PFSK-1 (cell line): ENCODE measurements at regions not wholly inside any gene's neighbourhood (a gene's known extent, or its start where the extent isn't known, plus 50 kb on each side); places are given as distances from the start of the nearest gene placed in this dataset.
A peak's percentile ranks its signal among the peaks of the same experiment; 100 is the strongest.

Experiments
- POLR2AphosphoS5 ChIP-seq: IDR thresholded peaks from 2 replicates; pipeline ENCODE4 v1.6.1; 2012; ENCODE audit warnings: low read depth, mild to moderate bottlenecking, control low read depth, low read length, moderate library complexity
- REST ChIP-seq, 2 experiments: IDR thresholded peaks; 2 replicates each; pipeline versions ENCODE4 v1.6.1 to v1.8.0; 2011 to 2012; ENCODE audit warnings: low read depth in 2 of 2, low read length in 2 of 2, control low read depth in 1 of 2, inconsistent platforms in 1 of 2, mild to moderate bottlenecking in 1 of 2, moderate library complexity in 1 of 2; ENCODE audit not compliant: insufficient read depth in 1 of 2
- SIN3A ChIP-seq: IDR thresholded peaks from 2 replicates; pipeline ENCODE4 v1.6.1; 2012; ENCODE audit warnings: mild to moderate bottlenecking, low read length, moderate library complexity, borderline replicate concordance; ENCODE audit not compliant: insufficient read depth

GRCh38 chr9:129497005-129497812, 123.7 kb downstream of the C9orf50 start:
- TF ChIP-seq POLR2AphosphoS5, result peak; percentile 21; the same call in 1 of the 2 replicates
- no peak for TF ChIP-seq SIN3A
- no peak for TF ChIP-seq REST (IDR thresholded peaks at IDR 0.05; ENCODE audit: insufficient read depth in 1 of 2, low read depth in 2 of 2, low read length in 2 of 2)
